HEK293T (cell line): ENCODE measurements at regions not wholly inside any gene's neighbourhood (a gene's known extent, or its start where the extent isn't known, plus 50 kb on each side); places are given as distances from the start of the nearest gene placed in this dataset.

ENCODE experiments used
- ARNT ChIP-seq: fragments of 450-650 bp; IDR thresholded peaks from 2 replicates; pipeline ENCODE4 v1.6.1; 2017; ENCODE audit warnings: mild to moderate bottlenecking
- BHLHE40 ChIP-seq: fragments of 450-650 bp; IDR thresholded peaks from 2 replicates; pipeline ENCODE4 v1.6.1; 2016; ENCODE audit warnings: mild to moderate bottlenecking, moderate library complexity, borderline replicate concordance
- ELF4 ChIP-seq: fragments of 450-650 bp; IDR thresholded peaks from 2 replicates; pipeline ENCODE4 v1.6.1; 2017; ENCODE audit warnings: antibody characterized with exemption
- FOXA1 ChIP-seq: fragments of 450-650 bp; IDR thresholded peaks from 2 replicates; pipeline ENCODE4 v1.6.1; 2016; ENCODE audit warnings: mild to moderate bottlenecking
- FOXM1 ChIP-seq: fragments of 450-650 bp; IDR thresholded peaks from 2 replicates; pipeline ENCODE4 v1.6.1; 2017; ENCODE audit warnings: mild to moderate bottlenecking, borderline replicate concordance
- NFRKB ChIP-seq: fragments of 450-650 bp; IDR thresholded peaks from 2 replicates; pipeline ENCODE4 v1.6.1; 2016; ENCODE audit warnings: mild to moderate bottlenecking, moderate library complexity
- SP1 ChIP-seq: fragments of 450-650 bp; IDR thresholded peaks from 2 replicates; pipeline ENCODE4 v1.6.1; 2017
- SUZ12 ChIP-seq: fragments of 450-650 bp; IDR thresholded peaks from 2 replicates; pipeline ENCODE4 v1.6.1; 2016; ENCODE audit warnings: mild to moderate bottlenecking
- TARDBP ChIP-seq: fragments of 450-650 bp; IDR thresholded peaks from 2 replicates; pipeline ENCODE4 v1.6.1; 2016
- TF ChIP-seq, protein P1 (sequence below): fragments of 450-650 bp; IDR thresholded peaks from 2 replicates; pipeline ENCODE4 v1.6.1; 2016

- TF ChIP-seq FOXM1: no peak
- no peak for TF ChIP-seq ELF4
- TF ChIP-seq, protein P1, sequence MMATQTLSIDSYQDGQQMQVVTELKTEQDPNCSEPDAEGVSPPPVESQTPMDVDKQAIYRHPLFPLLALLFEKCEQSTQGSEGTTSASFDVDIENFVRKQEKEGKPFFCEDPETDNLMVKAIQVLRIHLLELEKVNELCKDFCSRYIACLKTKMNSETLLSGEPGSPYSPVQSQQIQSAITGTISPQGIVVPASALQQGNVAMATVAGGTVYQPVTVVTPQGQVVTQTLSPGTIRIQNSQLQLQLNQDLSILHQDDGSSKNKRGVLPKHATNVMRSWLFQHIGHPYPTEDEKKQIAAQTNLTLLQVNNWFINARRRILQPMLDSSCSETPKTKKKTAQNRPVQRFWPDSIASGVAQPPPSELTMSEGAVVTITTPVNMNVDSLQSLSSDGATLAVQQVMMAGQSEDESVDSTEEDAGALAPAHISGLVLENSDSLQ: no peak
- no peak for TF ChIP-seq SUZ12
- TF ChIP-seq SP1: no peak
- no peak for TF ChIP-seq TARDBP
- no peak for TF ChIP-seq NFRKB
- TF ChIP-seq BHLHE40: no peak
- TF ChIP-seq ARNT: no peak
- TF ChIP-seq FOXA1: no peak
Measured at GRCh38 chr1:9478021-9478420, 61.2 kb upstream of the SLC25A33 start.
